ENCODE measurements at regions not wholly inside any gene's neighbourhood (a gene's known extent, or its start where the extent isn't known, plus 50 kb on each side); places are given as distances from the start of the nearest gene placed in this dataset.

GRCh38 chr3:144557515-144557914, 585.9 kb downstream of the DIPK2A start:
- TF ChIP-seq ZBTB7A (IDR thresholded peaks at IDR 0.05; ENCODE audit: low read depth), result no peak
- no peak for TF ChIP-seq TAF1 (IDR thresholded peaks at IDR 0.05; ENCODE audit: low read depth)
- no peak for TF ChIP-seq EGR1 (IDR thresholded peaks at IDR 0.05)
- TF ChIP-seq RAD21 (IDR thresholded peaks at IDR 0.05; ENCODE audit: low read depth), result no peak
- TF ChIP-seq CEBPB (IDR thresholded peaks at IDR 0.05), result no peak
- TF ChIP-seq TEAD4 (IDR thresholded peaks at IDR 0.05), result no peak
- no peak for TF ChIP-seq TCF12 (IDR thresholded peaks at IDR 0.05; ENCODE audit: low read depth)
- TF ChIP-seq FOXM1 (IDR thresholded peaks at IDR 0.05; ENCODE audit: borderline replicate concordance, low read depth), result no peak
- TF ChIP-seq EP300 (IDR thresholded peaks at IDR 0.05; ENCODE audit: borderline replicate concordance), result no peak

GRCh38 chr3:144564011-144564410, 592.4 kb downstream of the DIPK2A start:
- TF ChIP-seq TAF1 (IDR thresholded peaks at IDR 0.05; ENCODE audit: low read depth) (no peak), FOXM1 (IDR thresholded peaks at IDR 0.05; ENCODE audit: borderline replicate concordance, low read depth) (no peak), EP300 (IDR thresholded peaks at IDR 0.05; ENCODE audit: borderline replicate concordance) (no peak), YY1 (IDR thresholded peaks at IDR 0.05; ENCODE audit: low read depth) (no peak), TEAD4 (IDR thresholded peaks at IDR 0.05) (no peak), RAD21 (IDR thresholded peaks at IDR 0.05; ENCODE audit: low read depth) (no peak), MAX (IDR thresholded peaks at IDR 0.05) (no peak), EGR1 (IDR thresholded peaks at IDR 0.05) (no peak), CREB1 (IDR thresholded peaks at IDR 0.05; ENCODE audit: low read depth) (no peak), USF1 (IDR thresholded peaks at IDR 0.05) (no peak), TCF12 (IDR thresholded peaks at IDR 0.05; ENCODE audit: low read depth) (no peak), CEBPB (IDR thresholded peaks at IDR 0.05) (no peak), ZBTB7A (IDR thresholded peaks at IDR 0.05; ENCODE audit: low read depth) (no peak), REST (IDR thresholded peaks at IDR 0.05; ENCODE audit: low read depth) (no peak), NFIC (IDR thresholded peaks at IDR 0.05) (no peak)

- TF ChIP-seq ZBTB7A (IDR thresholded peaks at IDR 0.05; ENCODE audit: low read depth), result no peak
- TF ChIP-seq MAX (IDR thresholded peaks at IDR 0.05), result no peak
- no peak for TF ChIP-seq TCF12 (IDR thresholded peaks at IDR 0.05; ENCODE audit: low read depth)
- no peak for TF ChIP-seq EGR1 (IDR thresholded peaks at IDR 0.05)
- no peak for TF ChIP-seq FOXM1 (IDR thresholded peaks at IDR 0.05; ENCODE audit: borderline replicate concordance, low read depth)
- TF ChIP-seq EP300 (IDR thresholded peaks at IDR 0.05; ENCODE audit: borderline replicate concordance), result no peak
- no peak for TF ChIP-seq RAD21 (IDR thresholded peaks at IDR 0.05; ENCODE audit: low read depth)
- TF ChIP-seq YY1 (IDR thresholded peaks at IDR 0.05; ENCODE audit: low read depth), result no peak
- TF ChIP-seq USF1 (IDR thresholded peaks at IDR 0.05), result no peak
- no peak for TF ChIP-seq REST (IDR thresholded peaks at IDR 0.05; ENCODE audit: low read depth)
- no peak for TF ChIP-seq TAF1 (IDR thresholded peaks at IDR 0.05; ENCODE audit: low read depth)
- TF ChIP-seq CEBPB (IDR thresholded peaks at IDR 0.05), result no peak
- no peak for TF ChIP-seq NFIC (IDR thresholded peaks at IDR 0.05)
- TF ChIP-seq CREB1 (IDR thresholded peaks at IDR 0.05; ENCODE audit: low read depth), result no peak
- no peak for TF ChIP-seq TEAD4 (IDR thresholded peaks at IDR 0.05)
Observed at GRCh38 chr3:144566320-144566719, 594.7 kb downstream of the DIPK2A start.

- TF ChIP-seq EP300 (IDR thresholded peaks at IDR 0.05; ENCODE audit: borderline replicate concordance), result no peak
- TF ChIP-seq TAF1 (IDR thresholded peaks at IDR 0.05; ENCODE audit: low read depth), result no peak
- no peak for TF ChIP-seq RAD21 (IDR thresholded peaks at IDR 0.05; ENCODE audit: low read depth)
- no peak for TF ChIP-seq MAX (IDR thresholded peaks at IDR 0.05)
- TF ChIP-seq FOXM1 (IDR thresholded peaks at IDR 0.05; ENCODE audit: borderline replicate concordance, low read depth), result no peak
- no peak for TF ChIP-seq TEAD4 (IDR thresholded peaks at IDR 0.05)
- no peak for TF ChIP-seq CREB1 (IDR thresholded peaks at IDR 0.05; ENCODE audit: low read depth)
- TF ChIP-seq TCF12 (IDR thresholded peaks at IDR 0.05; ENCODE audit: low read depth), result no peak
- TF ChIP-seq ZBTB7A (IDR thresholded peaks at IDR 0.05; ENCODE audit: low read depth), result no peak
- TF ChIP-seq EGR1 (IDR thresholded peaks at IDR 0.05), result no peak
- no peak for TF ChIP-seq YY1 (IDR thresholded peaks at IDR 0.05; ENCODE audit: low read depth)
Observed at GRCh38 chr3:144569651-144570050, 598.0 kb downstream of the DIPK2A start.

GRCh38 chr3:144583871-144584270, 612.2 kb downstream of the DIPK2A start:
- no peak for TF ChIP-seq EGR1 (IDR thresholded peaks at IDR 0.05)

- no peak for TF ChIP-seq ZBTB7A (IDR thresholded peaks at IDR 0.05; ENCODE audit: low read depth)
- TF ChIP-seq NFIC (IDR thresholded peaks at IDR 0.05), result no peak
- TF ChIP-seq USF1 (IDR thresholded peaks at IDR 0.05), result no peak
- no peak for TF ChIP-seq TCF12 (IDR thresholded peaks at IDR 0.05; ENCODE audit: low read depth)
- TF ChIP-seq TEAD4 (IDR thresholded peaks at IDR 0.05), result no peak
- TF ChIP-seq TAF1 (IDR thresholded peaks at IDR 0.05; ENCODE audit: low read depth), result no peak
- TF ChIP-seq CEBPB (IDR thresholded peaks at IDR 0.05), result no peak
- TF ChIP-seq MAX (IDR thresholded peaks at IDR 0.05), result no peak
- no peak for TF ChIP-seq YY1 (IDR thresholded peaks at IDR 0.05; ENCODE audit: low read depth)
- no peak for TF ChIP-seq CREB1 (IDR thresholded peaks at IDR 0.05; ENCODE audit: low read depth)
- TF ChIP-seq REST (IDR thresholded peaks at IDR 0.05; ENCODE audit: low read depth), result no peak
- no peak for TF ChIP-seq EP300 (IDR thresholded peaks at IDR 0.05; ENCODE audit: borderline replicate concordance)
- no peak for TF ChIP-seq FOXM1 (IDR thresholded peaks at IDR 0.05; ENCODE audit: borderline replicate concordance, low read depth)
Observed at GRCh38 chr3:144585408-144585807, 613.8 kb downstream of the DIPK2A start.
